Cardiac muscle cell (in vitro differentiated cells and primary cell): ENCODE measurements at regions not wholly inside any gene's neighbourhood (a gene's known extent, or its start where the extent isn't known, plus 50 kb on each side); places are given as distances from the start of the nearest gene placed in this dataset.

ENCODE experiments used
- DNase-seq, 2 donors: peaks; one replicate each; pipeline versions ENCODE4 v3.0.0 to v3.0.0-alpha.2; 2010 to 2017; ENCODE audit warnings: low read depth in 1 of 2, low spot score in 1 of 2
- H3K27ac ChIP-seq: fragments of 200-600 bp; sonication (generic); 2 replicates; pipeline ENCODE4 v1.5.1; 2016
- H3K27me3 ChIP-seq: fragments of 200-600 bp; sonication (generic); 2 replicates; pipeline ENCODE4 v1.6.0; 2016; ENCODE audit warnings: control low read depth
- H3K36me3 ChIP-seq: fragments of 200-600 bp; sonication (generic); 2 replicates; pipeline ENCODE4 v1.5.1; 2016; ENCODE audit warnings: control low read depth
- H3K4me1 ChIP-seq: fragments of 200-600 bp; sonication (generic); 2 replicates; pipeline ENCODE4 v1.8.1; 2017; ENCODE audit warnings: low read depth, mild to moderate bottlenecking, mixed run types
- H3K4me3 ChIP-seq: fragments of 200-600 bp; sonication (generic); 2 replicates; pipeline ENCODE4 v1.5.1; 2016; ENCODE audit warnings: mild to moderate bottlenecking
- H3K9me3 ChIP-seq: fragments of 200-600 bp; sonication (generic); 2 replicates; pipeline ENCODE4 v1.5.1; 2017; ENCODE audit warnings: low read depth, mild to moderate bottlenecking, control low read depth
- TF ChIP-seq, protein P1 (sequence below): IDR thresholded peaks from 2 replicates; pipeline ENCODE4 v1.5.1; 2012; ENCODE audit warnings: low read depth, mild to moderate bottlenecking, low read length

- Histone ChIP-seq H3K4me3 (no peak overlapping the region), H3K4me1 (no peaks in the 10 kb centered on the region), H3K27ac (no peak overlapping the region), H3K36me3 (no peaks in the 10 kb centered on the region), H3K9me3 (no peaks in the 10 kb centered on the region), H3K27me3 (no peaks in the 10 kb centered on the region)
- DNase-seq: no peak
- TF ChIP-seq, protein P1, sequence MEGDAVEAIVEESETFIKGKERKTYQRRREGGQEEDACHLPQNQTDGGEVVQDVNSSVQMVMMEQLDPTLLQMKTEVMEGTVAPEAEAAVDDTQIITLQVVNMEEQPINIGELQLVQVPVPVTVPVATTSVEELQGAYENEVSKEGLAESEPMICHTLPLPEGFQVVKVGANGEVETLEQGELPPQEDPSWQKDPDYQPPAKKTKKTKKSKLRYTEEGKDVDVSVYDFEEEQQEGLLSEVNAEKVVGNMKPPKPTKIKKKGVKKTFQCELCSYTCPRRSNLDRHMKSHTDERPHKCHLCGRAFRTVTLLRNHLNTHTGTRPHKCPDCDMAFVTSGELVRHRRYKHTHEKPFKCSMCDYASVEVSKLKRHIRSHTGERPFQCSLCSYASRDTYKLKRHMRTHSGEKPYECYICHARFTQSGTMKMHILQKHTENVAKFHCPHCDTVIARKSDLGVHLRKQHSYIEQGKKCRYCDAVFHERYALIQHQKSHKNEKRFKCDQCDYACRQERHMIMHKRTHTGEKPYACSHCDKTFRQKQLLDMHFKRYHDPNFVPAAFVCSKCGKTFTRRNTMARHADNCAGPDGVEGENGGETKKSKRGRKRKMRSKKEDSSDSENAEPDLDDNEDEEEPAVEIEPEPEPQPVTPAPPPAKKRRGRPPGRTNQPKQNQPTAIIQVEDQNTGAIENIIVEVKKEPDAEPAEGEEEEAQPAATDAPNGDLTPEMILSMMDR: no peak
Observed at GRCh38 chr3:28758115-28758514, 409.5 kb upstream of the AZI2 start.

- no peaks in the 10 kb centered on the region for H3K9me3 ChIP-seq
- H3K4me3 ChIP-seq: no peak overlapping the region
- H3K36me3 ChIP-seq: no peaks in the 10 kb centered on the region
- H3K27me3 ChIP-seq: no peaks in the 10 kb centered on the region
- TF ChIP-seq, protein P1: no peak
- no peaks in the 10 kb centered on the region for H3K4me1 ChIP-seq
- DNase-seq: no peak
- no peak overlapping the region for H3K27ac ChIP-seq
Observed at GRCh38 chr3:28761375-28761774, 412.8 kb upstream of the AZI2 start.

- Histone ChIP-seq H3K27me3 (no peaks in the 10 kb centered on the region), H3K9me3 (peaks cover 4% of the 10 kb centered on the region), H3K36me3 (no peaks in the 10 kb centered on the region), H3K27ac (no peak overlapping the region), H3K4me1 (no peaks in the 10 kb centered on the region), H3K4me3 (no peak overlapping the region)
- DNase-seq: no peak
- TF ChIP-seq, protein P1: no peak
Observed at GRCh38 chr3:28765194-28765593, 416.6 kb upstream of the AZI2 start.

- H3K27ac ChIP-seq: no peak overlapping the region
- DNase-seq: no peak
Observed at GRCh38 chr3:28768439-28768838, 419.8 kb upstream of the AZI2 start.

DNA sequence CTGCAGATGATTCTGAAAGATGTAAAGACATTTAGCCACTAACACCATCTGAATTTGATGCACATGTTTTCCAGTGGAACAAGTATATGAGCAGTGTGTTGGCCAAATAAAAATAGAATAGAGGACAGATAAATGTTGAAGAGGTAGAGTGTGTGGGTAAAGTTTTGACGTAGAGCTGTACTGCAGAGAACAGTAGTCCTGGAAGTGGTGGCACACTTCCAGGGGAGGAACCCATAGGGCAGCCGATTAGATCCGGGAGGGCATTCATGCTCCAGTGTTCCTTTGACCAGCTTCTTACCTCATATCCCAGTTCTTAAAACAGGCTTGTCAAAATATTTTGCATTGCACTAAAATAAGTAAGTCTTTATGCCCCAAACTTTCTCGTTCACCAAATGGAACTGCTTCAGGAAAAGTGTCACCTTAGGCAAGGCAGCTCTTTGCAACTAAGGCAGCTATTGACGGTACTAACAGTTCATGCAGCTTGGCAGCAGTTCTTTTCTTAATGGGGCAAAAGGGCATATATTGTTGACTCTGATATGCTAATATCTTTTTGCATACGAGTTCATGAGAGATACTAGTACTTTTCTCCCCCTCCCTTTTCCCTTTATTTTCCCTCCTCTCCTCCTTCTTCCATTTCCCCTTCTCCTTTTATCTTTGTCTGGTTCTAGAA, 429.3 kb upstream of the AZI2 start:
- TF ChIP-seq, protein P1: no peak
- H3K27ac ChIP-seq: no peak overlapping the region
- H3K27me3 ChIP-seq: no peaks in the 10 kb centered on the region
- H3K36me3 ChIP-seq: no peaks in the 10 kb centered on the region
- H3K9me3 ChIP-seq: no peaks in the 10 kb centered on the region
- no peak overlapping the region for H3K4me3 ChIP-seq
- H3K4me1 ChIP-seq: peaks cover 13% of the 10 kb centered on the region
- DNase-seq: no peak

More at GRCh38 chr3:28768439-28768838, 419.8 kb upstream of the AZI2 start:
- Histone ChIP-seq H3K27me3 (no peaks in the 10 kb centered on the region), H3K4me3 (no peak overlapping the region), H3K36me3 (no peaks in the 10 kb centered on the region), H3K9me3 (peaks cover 4% of the 10 kb centered on the region), H3K4me1 (no peaks in the 10 kb centered on the region)
- TF ChIP-seq, protein P1: no peak
